Left ventricle myocardium inferior (tissue), 1 donor: ENCODE measurements at regions not wholly inside any gene's neighbourhood (a gene's known extent, or its start where the extent isn't known, plus 50 kb on each side); places are given as distances from the start of the nearest gene placed in this dataset.
"Not testable (repeated sequence)": the region's sequence is repeated elsewhere in the genome, so short reads cannot be mapped to it uniquely, and the experiment has no call there.

Source experiments
- DNase-seq: peaks from one replicate; pipeline ENCODE4 v3.0.0-alpha.2; 2020
- H3K27ac ChIP-seq: fragments of 200-600 bp; replicated peaks from 2 replicates; pipeline ENCODE4 v1.8.0; 2021
- H3K27me3 ChIP-seq: fragments of 200-600 bp; 2 replicates; pipeline ENCODE4 v1.8.0; 2021; ENCODE audit warnings: low read depth
- H3K36me3 ChIP-seq: fragments of 200-600 bp; 2 replicates; pipeline ENCODE4 v1.8.0; 2021
- H3K4me1 ChIP-seq: fragments of 200-600 bp; 2 replicates; pipeline ENCODE4 v1.8.0; 2021
- H3K4me3 ChIP-seq: fragments of 200-600 bp; 2 replicates; pipeline ENCODE4 v1.8.0; 2021; ENCODE audit warnings: mild to moderate bottlenecking, moderate library complexity
- H3K9me3 ChIP-seq: fragments of 200-600 bp; replicated peaks from 2 replicates; pipeline ENCODE4 v1.8.0; 2021
- CTCF ChIP-seq: fragments of 200-600 bp; IDR thresholded peaks from 2 replicates; pipeline ENCODE4 v1.8.0; 2021; ENCODE audit warnings: antibody characterized with exemption, mild to moderate bottlenecking, borderline replicate concordance
- intact Hi-C: fragments of 100-400 bp; cut with micrococcal nuclease; formaldehyde crosslinking; loops from one replicate; pipeline ENCODE4 v1.11.0; 2022
- donor health status: DM: no; HTN: yes; CAD: no; lungs with severe emphysema.

GRCh38 chr3:180430896-180431295, 171.1 kb upstream of the TTC14 start:
- H3K36me3 ChIP-seq: no peaks in the 10 kb centered on the region
- H3K27ac ChIP-seq: no peak overlapping the region
- TF ChIP-seq CTCF: no peak
- H3K4me3 ChIP-seq: no peak overlapping the region
- no peak for DNase-seq
- H3K4me1 ChIP-seq: no peaks in the 10 kb centered on the region
- peaks cover 12% of the 10 kb centered on the region for H3K9me3 ChIP-seq
- no peaks in the 10 kb centered on the region for H3K27me3 ChIP-seq
- intact Hi-C loops: no loop called here

GRCh38 chr3:180433152-180433551, 168.8 kb upstream of the TTC14 start:
- TF ChIP-seq CTCF: no peak
- no peak overlapping the region for H3K27ac ChIP-seq
- no peaks in the 10 kb centered on the region for H3K36me3 ChIP-seq
- H3K9me3 ChIP-seq: peaks cover 12% of the 10 kb centered on the region
- no peaks in the 10 kb centered on the region for H3K27me3 ChIP-seq
- no peak overlapping the region for H3K4me3 ChIP-seq
- intact Hi-C loops: no loop called here
- DNase-seq: no peak
- no peaks in the 10 kb centered on the region for H3K4me1 ChIP-seq

- TF ChIP-seq CTCF: no peak
- intact Hi-C loops: no loop called here
- no peak for DNase-seq
- Histone ChIP-seq H3K27me3 (no peaks in the 10 kb centered on the region), H3K27ac (no peak overlapping the region), H3K4me3 (no peak overlapping the region), H3K4me1 (no peaks in the 10 kb centered on the region), H3K9me3 (peaks cover 20% of the 10 kb centered on the region), H3K36me3 (no peaks in the 10 kb centered on the region)
Observed at GRCh38 chr3:180447136-180447535, 154.8 kb upstream of the TTC14 start.

GRCh38 chr3:180448407-180448806, 153.6 kb upstream of the TTC14 start:
- intact Hi-C loops, H3K27me3 ChIP-seq, H3K27ac ChIP-seq, H3K4me1 ChIP-seq, H3K36me3 ChIP-seq, DNase-seq, H3K4me3 ChIP-seq: not testable (repeated sequence)
- peaks cover 22% of the 10 kb centered on the region for H3K9me3 ChIP-seq

- no peak overlapping the region for H3K27ac ChIP-seq
- intact Hi-C loops: no loop called here
- no peak overlapping the region for H3K4me3 ChIP-seq
- peaks cover 4% of the 10 kb centered on the region for H3K9me3 ChIP-seq
- H3K4me1 ChIP-seq: no peaks in the 10 kb centered on the region
- no peaks in the 10 kb centered on the region for H3K27me3 ChIP-seq
- no peak for TF ChIP-seq CTCF
- DNase-seq: no peak
- H3K36me3 ChIP-seq: no peaks in the 10 kb centered on the region
Observed at GRCh38 chr3:180457225-180457624, 144.7 kb upstream of the TTC14 start.

GRCh38 chr3:180466401-180467011, 135.5 kb upstream of the TTC14 start:
- DNase-seq: no peak
- no peak overlapping the region for H3K4me3 ChIP-seq
- H3K36me3 ChIP-seq: no peaks in the 10 kb centered on the region
- no peak for TF ChIP-seq CTCF
- H3K27ac ChIP-seq: no peak overlapping the region
- intact Hi-C loops: loop anchor here (10.0 kb wide), 1 partner anchor 1638 kb away; no protein-coding TSS in a partner anchor
- H3K9me3 ChIP-seq: peaks cover 7% of the 10 kb centered on the region
- H3K27me3 ChIP-seq: no peaks in the 10 kb centered on the region
- no peaks in the 10 kb centered on the region for H3K4me1 ChIP-seq
